ENCODE measurements at regions not wholly inside any gene's neighbourhood (a gene's known extent, or its start where the extent isn't known, plus 50 kb on each side); places are given as distances from the start of the nearest gene placed in this dataset.

DNA sequence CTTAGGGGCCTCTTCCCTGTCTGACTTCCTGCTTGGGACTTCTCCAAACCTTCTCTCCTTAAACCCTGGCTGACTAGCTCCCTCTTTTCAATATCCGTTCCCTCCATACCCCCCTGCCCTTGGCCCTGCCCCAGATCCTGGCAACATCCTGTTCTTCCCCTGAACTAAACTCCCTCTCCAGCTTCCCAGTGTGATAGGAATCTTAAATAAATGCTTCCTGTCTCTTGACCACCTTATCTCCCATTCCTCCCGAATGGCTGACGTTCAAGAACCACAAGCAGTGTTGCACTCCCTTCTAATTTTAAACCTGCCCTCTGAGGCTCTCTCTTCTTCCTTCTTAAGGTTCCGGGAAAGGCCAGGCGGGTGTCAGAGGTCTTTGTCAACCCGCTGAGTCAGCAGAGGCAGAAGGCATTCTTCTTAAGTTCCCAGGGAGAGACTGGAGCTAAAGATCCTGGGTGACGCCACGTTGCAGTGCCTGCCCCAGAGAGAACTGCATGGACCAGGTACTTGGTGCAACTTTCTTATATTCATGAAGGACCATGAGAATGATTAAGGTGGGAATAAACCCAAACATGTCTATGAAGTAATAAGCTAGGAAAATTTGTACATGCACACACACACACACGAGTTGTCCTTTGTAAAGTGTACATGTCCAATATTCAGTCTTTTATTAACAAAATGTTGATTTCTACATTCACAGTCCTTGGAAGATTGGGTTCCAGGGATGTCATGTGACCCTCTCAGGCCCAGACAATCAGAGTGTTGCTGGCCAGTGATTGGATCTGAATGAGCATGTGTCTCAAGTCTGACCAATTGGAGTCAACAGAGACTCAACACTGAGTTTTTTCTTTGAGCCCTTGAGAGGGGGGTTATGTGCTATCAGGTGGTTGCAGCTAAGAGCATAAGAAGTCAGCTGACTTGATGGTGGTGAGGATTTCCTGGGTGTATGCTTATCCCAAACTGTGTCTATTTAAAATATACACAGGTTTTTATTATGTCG, 420.2 kb upstream of the TBX3 start:
- no peaks in the 10 kb centered on the region for H3K9me3 ChIP-seq (ENCODE audit: control insufficient read depth in 1 of 2, insufficient read depth in 1 of 2, low read depth in 1 of 2, low read length in 2 of 2)
- no peaks in the 10 kb centered on the region for H3K4me1 ChIP-seq (ENCODE audit: control insufficient read depth in 1 of 2, insufficient read depth in 2 of 2, low read length in 2 of 2)
- H4K20me1 ChIP-seq (ENCODE audit: insufficient read depth), result no peaks in the 10 kb centered on the region
- intact Hi-C loops (cut with micrococcal nuclease), result no loop called here
- TF ChIP-seq CEBPB (IDR thresholded peaks at IDR 0.05; ENCODE audit: low read depth), result no peak
- TF ChIP-seq YY1 (IDR thresholded peaks at IDR 0.05; ENCODE audit: extremely low read depth, insufficient replicate concordance, low read depth, low read length), result no peak
- no peak for TF ChIP-seq EZH2 (IDR thresholded peaks at IDR 0.05)
- TF ChIP-seq, protein P1, sequence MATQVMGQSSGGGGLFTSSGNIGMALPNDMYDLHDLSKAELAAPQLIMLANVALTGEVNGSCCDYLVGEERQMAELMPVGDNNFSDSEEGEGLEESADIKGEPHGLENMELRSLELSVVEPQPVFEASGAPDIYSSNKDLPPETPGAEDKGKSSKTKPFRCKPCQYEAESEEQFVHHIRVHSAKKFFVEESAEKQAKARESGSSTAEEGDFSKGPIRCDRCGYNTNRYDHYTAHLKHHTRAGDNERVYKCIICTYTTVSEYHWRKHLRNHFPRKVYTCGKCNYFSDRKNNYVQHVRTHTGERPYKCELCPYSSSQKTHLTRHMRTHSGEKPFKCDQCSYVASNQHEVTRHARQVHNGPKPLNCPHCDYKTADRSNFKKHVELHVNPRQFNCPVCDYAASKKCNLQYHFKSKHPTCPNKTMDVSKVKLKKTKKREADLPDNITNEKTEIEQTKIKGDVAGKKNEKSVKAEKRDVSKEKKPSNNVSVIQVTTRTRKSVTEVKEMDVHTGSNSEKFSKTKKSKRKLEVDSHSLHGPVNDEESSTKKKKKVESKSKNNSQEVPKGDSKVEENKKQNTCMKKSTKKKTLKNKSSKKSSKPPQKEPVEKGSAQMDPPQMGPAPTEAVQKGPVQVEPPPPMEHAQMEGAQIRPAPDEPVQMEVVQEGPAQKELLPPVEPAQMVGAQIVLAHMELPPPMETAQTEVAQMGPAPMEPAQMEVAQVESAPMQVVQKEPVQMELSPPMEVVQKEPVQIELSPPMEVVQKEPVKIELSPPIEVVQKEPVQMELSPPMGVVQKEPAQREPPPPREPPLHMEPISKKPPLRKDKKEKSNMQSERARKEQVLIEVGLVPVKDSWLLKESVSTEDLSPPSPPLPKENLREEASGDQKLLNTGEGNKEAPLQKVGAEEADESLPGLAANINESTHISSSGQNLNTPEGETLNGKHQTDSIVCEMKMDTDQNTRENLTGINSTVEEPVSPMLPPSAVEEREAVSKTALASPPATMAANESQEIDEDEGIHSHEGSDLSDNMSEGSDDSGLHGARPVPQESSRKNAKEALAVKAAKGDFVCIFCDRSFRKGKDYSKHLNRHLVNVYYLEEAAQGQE (IDR thresholded peaks at IDR 0.05; ENCODE audit: low read depth), result no peak
- no peak for TF ChIP-seq EGR1 (IDR thresholded peaks at IDR 0.05; ENCODE audit: low read depth)
- no peak for TF ChIP-seq SIN3A (IDR thresholded peaks at IDR 0.05; ENCODE audit: low read depth)
- no peak for TF ChIP-seq EZH2phosphoT487 (IDR thresholded peaks at IDR 0.05; ENCODE audit: borderline replicate concordance)
- TF ChIP-seq CBX3 (IDR thresholded peaks at IDR 0.05; ENCODE audit: low read depth), result no peak
- TF ChIP-seq ZFX (IDR thresholded peaks at IDR 0.05), result no peak
- no peak for TF ChIP-seq ATF3 (IDR thresholded peaks at IDR 0.05)
- TF ChIP-seq, protein P2, sequence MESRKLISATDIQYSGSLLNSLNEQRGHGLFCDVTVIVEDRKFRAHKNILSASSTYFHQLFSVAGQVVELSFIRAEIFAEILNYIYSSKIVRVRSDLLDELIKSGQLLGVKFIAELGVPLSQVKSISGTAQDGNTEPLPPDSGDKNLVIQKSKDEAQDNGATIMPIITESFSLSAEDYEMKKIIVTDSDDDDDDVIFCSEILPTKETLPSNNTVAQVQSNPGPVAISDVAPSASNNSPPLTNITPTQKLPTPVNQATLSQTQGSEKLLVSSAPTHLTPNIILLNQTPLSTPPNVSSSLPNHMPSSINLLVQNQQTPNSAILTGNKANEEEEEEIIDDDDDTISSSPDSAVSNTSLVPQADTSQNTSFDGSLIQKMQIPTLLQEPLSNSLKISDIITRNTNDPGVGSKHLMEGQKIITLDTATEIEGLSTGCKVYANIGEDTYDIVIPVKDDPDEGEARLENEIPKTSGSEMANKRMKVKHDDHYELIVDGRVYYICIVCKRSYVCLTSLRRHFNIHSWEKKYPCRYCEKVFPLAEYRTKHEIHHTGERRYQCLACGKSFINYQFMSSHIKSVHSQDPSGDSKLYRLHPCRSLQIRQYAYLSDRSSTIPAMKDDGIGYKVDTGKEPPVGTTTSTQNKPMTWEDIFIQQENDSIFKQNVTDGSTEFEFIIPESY (IDR thresholded peaks at IDR 0.05; ENCODE audit: extremely low read depth, insufficient replicate concordance, low read length), result no peak
- TF ChIP-seq JUND (IDR thresholded peaks at IDR 0.05), result no peak
- no peak overlapping the region for H2AFZ ChIP-seq (ENCODE audit: low read depth, low read length, poor library complexity, severe bottlenecking)
- RAD21 ChIA-PET (ENCODE audit: low non-redundant PET in 1 of 2, low total read pairs in 2 of 2, uncharacterized antibody in 2 of 2, unreplicated experiment in 2 of 2), result no interaction called here
- H3K4me2 ChIP-seq (ENCODE audit: low read length), result no peak overlapping the region
- no peaks in the 10 kb centered on the region for H3K9me2 ChIP-seq (ENCODE audit: insufficient read depth)
- H3K9ac ChIP-seq (ENCODE audit: low read length), result no peak overlapping the region
- no peaks in the 10 kb centered on the region for H3K79me2 ChIP-seq (ENCODE audit: insufficient read depth, low read length)
- CTCF ChIA-PET, result no interaction called here
- peaks cover 4% of the 10 kb centered on the region; the same call in 1 of the 2 replicates for H3K27me3 ChIP-seq (ENCODE audit: insufficient read depth, low read length)
- no peak for ATAC-seq
- H3K4me3 ChIP-seq (replicated peaks in 1 of 2; ENCODE audit: low read depth in 1 of 2, low read length in 2 of 2), result no peak overlapping the region
- H3K36me3 ChIP-seq (ENCODE audit: control insufficient read depth in 1 of 2, insufficient read depth in 2 of 2, low read length in 2 of 2), result no peaks in the 10 kb centered on the region
- no TSS peak for BruUV-seq (replicated peaks)
- DNase-seq (ENCODE audit: low read depth, low spot score), result no peak
- POLR2A ChIA-PET, result no interaction called here
- H3K27ac ChIP-seq (ENCODE audit: low read depth, low read length), result no peak overlapping the region

All from HCT116 (cell line).